ENCODE measurements at regions not wholly inside any gene's neighbourhood (a gene's known extent, or its start where the extent isn't known, plus 50 kb on each side); places are given as distances from the start of the nearest gene placed in this dataset.

GRCh38 chr11:10394229-10395101, 60.6 kb upstream of the AMPD3 start:
- H4K91ac ChIP-seq (replicated peaks; ENCODE audit: insufficient read length, low read length) = no peak overlapping the region
- no peak overlapping the region for H2BK15ac ChIP-seq (ENCODE audit: low read length)
- H4K8ac ChIP-seq (ENCODE audit: extremely low read depth, insufficient read depth, low read length) = no peak overlapping the region
- POLR2A ChIA-PET (ENCODE audit: partially characterized antibody) = interaction anchor here (0.6 kb wide), 1 partner anchor 88 kb away, joined by 3 read pairs; no protein-coding TSS in a partner anchor
- no peaks in the 10 kb centered on the region for H3K79me2 ChIP-seq (ENCODE audit: control insufficient read depth in 1 of 2, insufficient read depth in 2 of 2, low read length in 2 of 2)
- H3K9me3 ChIP-seq (ENCODE audit: insufficient read depth in 2 of 2, low read depth in 1 of 2, low read length in 1 of 2) = 0 out of 4 replicates have a peak, but pooled peaks cover 0 to 3% of the 10 kb centered on the region in 2 experiments
- H3K56ac ChIP-seq (replicated peaks; ENCODE audit: insufficient read length, low read depth, low read length) = no peak overlapping the region
- no peak overlapping the region for H3K18ac ChIP-seq (ENCODE audit: extremely low read depth, low read length)
- no peak overlapping the region for H3K4ac ChIP-seq (replicated peaks; ENCODE audit: insufficient read length, low read depth, low read length)
- H4K5ac ChIP-seq (ENCODE audit: insufficient read length, low read depth, low read length) = no peak overlapping the region
- H3K4me2 ChIP-seq (ENCODE audit: insufficient read depth in 1 of 2, low read depth in 2 of 2, low read length in 2 of 2) = no peak overlapping the region
- H3K23ac ChIP-seq (ENCODE audit: insufficient read length) = no peak overlapping the region
- H3K9ac ChIP-seq (replicated peaks in 1 of 4; ENCODE audit: extremely low read depth in 1 of 4, low read depth in 3 of 4, low read length in 3 of 4) = no peak overlapping the region
- no peaks in the 10 kb centered on the region; the same call in 1 of the 2 replicates for H3K23me2 ChIP-seq (ENCODE audit: low read depth, low read length)
- no peak overlapping the region for H2BK12ac ChIP-seq (ENCODE audit: low read depth, low read length)
- H3K4me3 ChIP-seq (ENCODE audit: extremely low read depth in 1 of 4, insufficient read depth in 2 of 4, low read depth in 3 of 4, low read length in 4 of 4) = no peak overlapping the region
- no peak overlapping the region for H2AFZ ChIP-seq (ENCODE audit: low read length)
- H2BK20ac ChIP-seq (ENCODE audit: low read length) = no peak overlapping the region
- 0 out of 7 replicates have a peak, but pooled peaks cover 0 to 2% (median 0%) of the 10 kb centered on the region in 4 experiments for H3K4me1 ChIP-seq (replicated peaks in 1 of 4; ENCODE audit: control insufficient read depth in 3 of 4, insufficient read depth in 4 of 4, low read length in 3 of 4)
- H3K27me3 ChIP-seq (replicated peaks in 1 of 4; ENCODE audit: control insufficient read depth in 3 of 4, extremely low read depth in 1 of 4, insufficient read depth in 3 of 4, low read length in 3 of 4) = no peaks in the 10 kb centered on the region
- H3K79me1 ChIP-seq (ENCODE audit: low read depth, low read length) = no peaks in the 10 kb centered on the region
- H3K27ac ChIP-seq (ENCODE audit: low read depth, low read length) = no peak overlapping the region
- no peak overlapping the region for H2AK5ac ChIP-seq (ENCODE audit: low read depth, low read length)
- no peaks in the 10 kb centered on the region for H3K36me3 ChIP-seq (ENCODE audit: control insufficient read depth in 2 of 4, insufficient read depth in 4 of 4, low read length in 3 of 4)
- no peaks in the 10 kb centered on the region for H4K20me1 ChIP-seq (replicated peaks in 1 of 2; ENCODE audit: control insufficient read depth in 1 of 2, insufficient read depth in 2 of 2, low read length in 2 of 2)
- FAIRE-seq (no peak), DNase-seq (ENCODE audit: low read depth in 1 of 2, low spot score in 2 of 2) (peak in 1 of 2 experiments; percentile 10)
- WGBS, 2 experiments (ENCODE audit: extremely low coverage in 1 of 2, insufficient coverage in 1 of 2, insufficient read length in 1 of 2, insufficient replicate concordance in 2 of 2, low coverage in 1 of 2, low lambda C conversion rate in 2 of 2, missing lambda C conversion rate in 1 of 2) = 92 to 100% methylated on average over 2 to 13 of the region's 13 CpGs
- no peak overlapping the region for H2BK120ac ChIP-seq (replicated peaks; ENCODE audit: low read depth, low read length)
- H2BK5ac ChIP-seq (ENCODE audit: low read depth, low read length) = no peak overlapping the region
- no peak overlapping the region for H3K14ac ChIP-seq (ENCODE audit: insufficient read length)
- CTCF ChIA-PET (ENCODE audit: partially characterized antibody) = interaction anchor here (1.2 to 1.5 kb wide), 2 partner anchors 8 to 10 kb away, joined by 4 to 5 read pairs; no protein-coding TSS in a partner anchor
- TF ChIP-seq POLR2AphosphoS5 (IDR thresholded peaks at IDR 0.05; ENCODE audit: low read depth, low read length) (no peak), RBBP5 (IDR thresholded peaks at IDR 0.05; ENCODE audit: borderline replicate concordance, low read depth, low read length) (no peak), HDAC6 (IDR thresholded peaks at IDR 0.05; ENCODE audit: low read depth, low read length) (no peak)
